IMR-90 (cell line): ENCODE measurements at regions not wholly inside any gene's neighbourhood (a gene's known extent, or its start where the extent isn't known, plus 50 kb on each side); places are given as distances from the start of the nearest gene placed in this dataset.

ENCODE experiments used
- ATAC-seq: fragments of 200-7000 bp; cut with Tn5 transposase; 2 replicates; pipeline ENCODE4 v1.9.1; 2020; ENCODE audit warnings: low read depth, mild to moderate bottlenecking, moderate library complexity
- BruUV-seq: library from RNA; stranded (reverse); fragments of 400-500 nt; replicated peaks from 2 replicates; lab custom pipeline; 2021; lab: Mats Ljungman, UMichigan
- CTCF ChIA-PET: fragments of 300-600 bp; formaldehyde crosslinking; extraction: SDS; loops from one replicate; lab custom pipeline; 2021; ENCODE audit warnings: antibody characterized with exemption; lab: Yijun Ruan, JAX
- POLR2A ChIA-PET: fragments of 300-600 bp; sonication (Branson Sonifier 250); formaldehyde crosslinking; loops from one replicate; lab custom pipeline; 2022; ENCODE audit warnings: antibody characterized with exemption; ENCODE audit not compliant: unreplicated experiment; lab: Charles Lee
- DNase-seq: peaks from one replicate; pipeline ENCODE4 v3.0.0; 2013
- H2AFZ ChIP-seq: replicated peaks from 2 replicates; pipeline ENCODE3; 2013; ENCODE audit warnings: low read length, mild to moderate bottlenecking; ENCODE audit not compliant: poor library complexity
- H2AK5ac ChIP-seq: 2 replicates; pipeline ENCODE4 v1.6.1; 2013; ENCODE audit warnings: low read depth, low read length, inconsistent platforms
- H2AK9ac ChIP-seq: replicated peaks from 2 replicates; pipeline ENCODE3; 2013; ENCODE audit warnings: mild to moderate bottlenecking, low read depth, low read length, moderate library complexity; ENCODE audit not compliant: poor library complexity
- H2BK120ac ChIP-seq: 2 replicates; pipeline ENCODE4 v1.6.1; 2013; ENCODE audit warnings: low read depth, low read length, inconsistent platforms
- H2BK15ac ChIP-seq: 3 replicates; pipeline ENCODE4 v1.6.1; 2013; ENCODE audit warnings: low read depth, low read length, inconsistent platforms
- H2BK20ac ChIP-seq: 2 replicates; pipeline ENCODE4 v1.6.1; 2013; ENCODE audit warnings: low read depth, mild to moderate bottlenecking, inconsistent platforms, low read length, moderate library complexity
- H2BK5ac ChIP-seq: 2 replicates; pipeline ENCODE4 v1.6.1; 2013; ENCODE audit warnings: mild to moderate bottlenecking, low read depth, low read length, inconsistent platforms; ENCODE audit not compliant: poor library complexity, severe bottlenecking
- H3K14ac ChIP-seq: replicated peaks from 2 replicates; pipeline ENCODE4 v1.6.1; 2013; ENCODE audit warnings: low read depth, low read length, inconsistent platforms
- H3K18ac ChIP-seq: 2 replicates; pipeline ENCODE4 v1.6.1; 2013; ENCODE audit warnings: low read depth, low read length, control low read depth
- H3K23ac ChIP-seq: 2 replicates; pipeline ENCODE4 v1.6.1; 2013; ENCODE audit warnings: low read depth, low read length, inconsistent platforms
- H3K27ac ChIP-seq: 2 replicates; pipeline ENCODE4 v1.5.1; 2013; ENCODE audit warnings: mild to moderate bottlenecking, control low read depth, low read length; ENCODE audit not compliant: insufficient read depth
- H3K27me3 ChIP-seq: 2 replicates; pipeline ENCODE4 v1.6.1; 2013; ENCODE audit warnings: low read length; ENCODE audit not compliant: control insufficient read depth, insufficient read depth
- H3K36me3 ChIP-seq: 2 replicates; pipeline ENCODE4 v1.6.1; 2013; ENCODE audit warnings: low read length, mixed read lengths; ENCODE audit not compliant: control insufficient read depth, insufficient read depth
- H3K4ac ChIP-seq: 2 replicates; pipeline ENCODE4 v1.6.1; 2013; ENCODE audit warnings: low read depth, low read length, inconsistent platforms
- H3K4me1 ChIP-seq: 2 replicates; pipeline ENCODE4 v1.6.1; 2013; ENCODE audit warnings: low read length, mixed read lengths; ENCODE audit not compliant: control insufficient read depth, insufficient read depth
- H3K4me2 ChIP-seq: 2 replicates; pipeline ENCODE4 v1.6.1; 2013; ENCODE audit warnings: low read depth, mild to moderate bottlenecking, control low read depth, low read length, moderate library complexity
- H3K4me3 ChIP-seq: 2 replicates; pipeline ENCODE4 v1.5.1; 2013; ENCODE audit warnings: low read depth, mild to moderate bottlenecking, control low read depth, low read length, moderate library complexity; ENCODE audit not compliant: insufficient read depth
- H3K56ac ChIP-seq: 2 replicates; pipeline ENCODE4 v1.6.1; 2013; ENCODE audit warnings: low read length, inconsistent platforms; ENCODE audit not compliant: insufficient read depth; ENCODE audit errors: extremely low read depth
- H3K79me1 ChIP-seq, 2 experiments: 2 replicates each; pipeline ENCODE4 v1.6.1; 2013; ENCODE audit warnings: low read length in 2 of 2, inconsistent platforms in 1 of 2, low read depth in 1 of 2
- H3K9ac ChIP-seq: 2 replicates; pipeline ENCODE4 v1.6.1; 2013; ENCODE audit warnings: low read depth, low read length, control low read depth
- H3K9me1 ChIP-seq: 2 replicates; pipeline ENCODE4 v1.6.1; 2013; ENCODE audit warnings: low read length, inconsistent platforms; ENCODE audit not compliant: insufficient read depth
- H3K9me3 ChIP-seq: 2 replicates; pipeline ENCODE4 v1.6.1; 2013; ENCODE audit warnings: low read length; ENCODE audit not compliant: control insufficient read depth, insufficient read depth
- H4K20me1 ChIP-seq: 2 replicates; pipeline ENCODE4 v1.6.1; 2013; ENCODE audit warnings: low read length, inconsistent platforms; ENCODE audit not compliant: insufficient read depth
- H4K5ac ChIP-seq: 2 replicates; pipeline ENCODE4 v1.6.1; 2013; ENCODE audit warnings: mild to moderate bottlenecking, low read depth, low read length, control low read depth
- H4K8ac ChIP-seq, 2 experiments: 2 replicates each; pipeline ENCODE4 v1.6.1; 2013; ENCODE audit warnings: low read depth in 2 of 2, low read length in 2 of 2, control low read depth in 1 of 2, inconsistent platforms in 1 of 2
- H4K91ac ChIP-seq: 2 replicates; pipeline ENCODE4 v1.6.1; 2013; ENCODE audit warnings: low read depth, low read length, inconsistent platforms; ENCODE audit not compliant: insufficient read depth
- BHLHE40 ChIP-seq: fragments of 150-350 bp; IDR thresholded peaks from 2 replicates; pipeline ENCODE4 v1.6.1; 2016; ENCODE audit warnings: mild to moderate bottlenecking, low read depth, low read length
- CEBPB ChIP-seq: IDR thresholded peaks from 2 replicates; pipeline ENCODE4 v1.6.1; 2012; ENCODE audit warnings: low read depth, low read length, improper control_type of control experiment
- CHD1 ChIP-seq: IDR thresholded peaks from 2 replicates; pipeline ENCODE4 v1.6.1; 2012; ENCODE audit warnings: low read depth, low read length, improper control_type of control experiment
- FOS ChIP-seq: fragments of 150-350 bp; IDR thresholded peaks from 2 replicates; pipeline ENCODE4 v1.6.1; 2016; ENCODE audit warnings: low read depth, low read length
- MAFK ChIP-seq: IDR thresholded peaks from 2 replicates; pipeline ENCODE4 v1.6.1; 2012; ENCODE audit warnings: low read depth, low read length, improper control_type of control experiment
- MAZ ChIP-seq: IDR thresholded peaks from 2 replicates; pipeline ENCODE4 v1.6.1; 2012; ENCODE audit warnings: low read depth, mild to moderate bottlenecking, low read length, improper control_type of control experiment, moderate library complexity, borderline replicate concordance
- MXI1 ChIP-seq: IDR thresholded peaks from 2 replicates; pipeline ENCODE4 v1.6.1; 2012; ENCODE audit warnings: low read depth, mild to moderate bottlenecking, low read length, moderate library complexity, borderline replicate concordance
- POLR2A ChIP-seq: IDR thresholded peaks from 2 replicates; pipeline ENCODE4 v1.6.1; 2012; ENCODE audit warnings: mild to moderate bottlenecking, low read depth, low read length
- RAD21 ChIP-seq: IDR thresholded peaks from 2 replicates; pipeline ENCODE4 v1.6.1; 2012; ENCODE audit warnings: low read length, improper control_type of control experiment
- SMC3 ChIP-seq: fragments of 150-350 bp; IDR thresholded peaks from 2 replicates; pipeline ENCODE4 v1.6.1; 2016; ENCODE audit warnings: low read depth, mild to moderate bottlenecking, antibody characterized with exemption, low read length, moderate library complexity
- WGBS, 2 experiments: methylation state at CpG; one replicate each; pipeline versions ENCODE4 v1.1.5 to v1.1.7; 2013; ENCODE audit warnings: missing lambda C conversion rate in 2 of 2; ENCODE audit not compliant: insufficient read length in 1 of 2; ENCODE audit errors: extremely low coverage in 2 of 2; 5-methylcytosine and 5-hydroxymethylcytosine counted together
- dilution Hi-C: fragments of 300-500 bp; cut with HindIII; formaldehyde crosslinking; loops from one replicate; pipeline ENCODE4 v1.14.3; 2018; ENCODE audit warnings: low sequenced_read_pairs; ENCODE audit not compliant: unreplicated experiment
- in situ Hi-C: fragments of 300-500 bp; cut with MboI; formaldehyde crosslinking; loops from 3 replicates; pipeline ENCODE4 v1.14.3; 2019; ENCODE audit warnings: low sequenced_read_pairs, inconsistent platforms, mixed read lengths
- intact Hi-C: fragments of 100-400 bp; cut with micrococcal nuclease; formaldehyde crosslinking; loops from 2 replicates; pipeline ENCODE4 v1.10.0; 2022

DNA sequence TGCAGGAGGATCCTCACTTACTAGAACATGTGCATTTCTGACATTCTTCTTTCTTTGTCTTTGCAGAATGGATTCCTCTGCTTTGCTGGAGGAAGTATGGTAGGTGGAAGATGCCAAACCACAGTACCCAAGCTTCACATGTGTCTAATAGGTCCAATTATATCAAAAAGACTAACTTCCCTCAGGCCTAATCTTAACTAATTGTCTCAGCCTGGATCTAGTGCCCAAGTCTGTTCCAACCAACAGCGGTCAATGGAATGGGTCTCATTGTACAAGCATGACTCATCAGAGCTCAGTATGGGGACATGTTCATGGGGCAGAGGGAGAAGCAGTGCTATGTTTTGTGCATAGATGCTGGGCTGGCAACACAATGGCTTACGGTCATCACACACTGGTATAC, 81.6 kb upstream of the CSNK1A1L start:
- dilution Hi-C loops, result no loop called here
- no TSS peak for BruUV-seq

More for the DNA sequence above, 81.6 kb upstream of the CSNK1A1L start:
- Histone ChIP-seq H3K36me3 (no peaks in the 10 kb centered on the region), H4K20me1 (no peaks in the 10 kb centered on the region), H2AFZ (no peak overlapping the region), H3K4me3 (no peak overlapping the region), H4K5ac (no peak overlapping the region), H2AK9ac (no peak overlapping the region), H3K27me3 (no peaks in the 10 kb centered on the region), H3K9me1 (no peaks in the 10 kb centered on the region), H4K8ac (no peak overlapping the region), H3K23ac (peak overlapping the region; percentile 16; the same call in 1 of the 2 replicates), H2BK5ac (no peak overlapping the region), H3K18ac (no peak overlapping the region), H3K14ac (no peak overlapping the region), H2BK120ac (no peak overlapping the region; the same call in 1 of the 2 replicates), H3K4ac (no peak overlapping the region), H3K56ac (no peak overlapping the region), H3K9me3 (no peaks in the 10 kb centered on the region), H3K9ac (no peak overlapping the region), H4K91ac (no peak overlapping the region), H3K27ac (no peak overlapping the region), H3K4me1 (no peaks in the 10 kb centered on the region), H2BK15ac (no peak overlapping the region), H3K79me1 (no peaks in the 10 kb centered on the region), H2BK20ac (peak overlapping the region; percentile 35; the same call in 1 of the 2 replicates), H2AK5ac (peak overlapping the region; percentile 24; the same call in 1 of the 2 replicates), H3K4me2 (no peak overlapping the region)
- in situ Hi-C loops, result no loop called here
- no peak for DNase-seq
- ChIA-PET CTCF (no interaction called here), POLR2A (no interaction called here)
- no peak for ATAC-seq
- intact Hi-C loops, result no loop called here
- no peak for TF ChIP-seq RAD21
- no peak for TF ChIP-seq CEBPB
- TF ChIP-seq MAFK, result no peak
- no peak for TF ChIP-seq MXI1
- no peak for TF ChIP-seq SMC3
- no peak for TF ChIP-seq CHD1
- TF ChIP-seq FOS, result no peak
- TF ChIP-seq MAZ, result no peak
- TF ChIP-seq POLR2A, result no peak
- no peak for TF ChIP-seq BHLHE40
- no CpG with 5 or more reads among the region's 2 CpGs for WGBS, 2 experiments
